ENCODE measurements at regions not wholly inside any gene's neighbourhood (a gene's known extent, or its start where the extent isn't known, plus 50 kb on each side); places are given as distances from the start of the nearest gene placed in this dataset.

DNA sequence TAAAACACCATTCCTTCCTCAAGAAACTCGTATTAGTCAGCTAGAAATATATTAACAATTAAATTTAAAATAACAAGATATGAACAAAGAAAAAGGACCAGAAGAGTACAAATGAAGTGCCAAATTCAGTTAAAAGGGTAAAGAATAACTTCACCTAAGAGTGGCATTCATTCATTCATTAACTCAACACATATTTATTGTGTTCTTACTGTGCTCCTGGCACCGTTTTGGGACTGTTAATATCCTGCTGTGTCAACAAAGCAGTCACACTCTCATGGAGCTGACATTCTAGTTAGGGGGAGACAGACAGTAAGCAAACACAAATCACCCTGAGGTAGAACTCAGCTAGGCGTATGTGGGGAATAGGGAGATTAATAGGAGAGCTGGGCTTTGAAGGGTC is 123.6 kb upstream of the DPPA4 start (continued):
- TF ChIP-seq ZNF561 (CRISPR knock-in tag; conservative IDR thresholded peaks at IDR 0.05): no peak
- TF ChIP-seq, protein P1, sequence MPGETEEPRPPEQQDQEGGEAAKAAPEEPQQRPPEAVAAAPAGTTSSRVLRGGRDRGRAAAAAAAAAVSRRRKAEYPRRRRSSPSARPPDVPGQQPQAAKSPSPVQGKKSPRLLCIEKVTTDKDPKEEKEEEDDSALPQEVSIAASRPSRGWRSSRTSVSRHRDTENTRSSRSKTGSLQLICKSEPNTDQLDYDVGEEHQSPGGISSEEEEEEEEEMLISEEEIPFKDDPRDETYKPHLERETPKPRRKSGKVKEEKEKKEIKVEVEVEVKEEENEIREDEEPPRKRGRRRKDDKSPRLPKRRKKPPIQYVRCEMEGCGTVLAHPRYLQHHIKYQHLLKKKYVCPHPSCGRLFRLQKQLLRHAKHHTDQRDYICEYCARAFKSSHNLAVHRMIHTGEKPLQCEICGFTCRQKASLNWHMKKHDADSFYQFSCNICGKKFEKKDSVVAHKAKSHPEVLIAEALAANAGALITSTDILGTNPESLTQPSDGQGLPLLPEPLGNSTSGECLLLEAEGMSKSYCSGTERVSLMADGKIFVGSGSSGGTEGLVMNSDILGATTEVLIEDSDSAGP (CRISPR knock-in tag; IDR thresholded peaks at IDR 0.05): no peak
- TF ChIP-seq ZFP1 (CRISPR knock-in tag; IDR thresholded peaks at IDR 0.05): no peak
- no peak for TF ChIP-seq MTA3 (IDR thresholded peaks at IDR 0.05; ENCODE audit: borderline replicate concordance)
- no peak for TF ChIP-seq PHB (CRISPR knock-in tag; IDR thresholded peaks at IDR 0.05)
- TF ChIP-seq RBM22 (IDR thresholded peaks at IDR 0.05; ENCODE audit: low read depth, low read length, poor library complexity, severe bottlenecking): no peak
- no peak for TF ChIP-seq MXD1 (CRISPR knock-in tag; IDR thresholded peaks at IDR 0.05; ENCODE audit: borderline replicate concordance, poor library complexity, severe bottlenecking)
- TF ChIP-seq, protein P2, sequence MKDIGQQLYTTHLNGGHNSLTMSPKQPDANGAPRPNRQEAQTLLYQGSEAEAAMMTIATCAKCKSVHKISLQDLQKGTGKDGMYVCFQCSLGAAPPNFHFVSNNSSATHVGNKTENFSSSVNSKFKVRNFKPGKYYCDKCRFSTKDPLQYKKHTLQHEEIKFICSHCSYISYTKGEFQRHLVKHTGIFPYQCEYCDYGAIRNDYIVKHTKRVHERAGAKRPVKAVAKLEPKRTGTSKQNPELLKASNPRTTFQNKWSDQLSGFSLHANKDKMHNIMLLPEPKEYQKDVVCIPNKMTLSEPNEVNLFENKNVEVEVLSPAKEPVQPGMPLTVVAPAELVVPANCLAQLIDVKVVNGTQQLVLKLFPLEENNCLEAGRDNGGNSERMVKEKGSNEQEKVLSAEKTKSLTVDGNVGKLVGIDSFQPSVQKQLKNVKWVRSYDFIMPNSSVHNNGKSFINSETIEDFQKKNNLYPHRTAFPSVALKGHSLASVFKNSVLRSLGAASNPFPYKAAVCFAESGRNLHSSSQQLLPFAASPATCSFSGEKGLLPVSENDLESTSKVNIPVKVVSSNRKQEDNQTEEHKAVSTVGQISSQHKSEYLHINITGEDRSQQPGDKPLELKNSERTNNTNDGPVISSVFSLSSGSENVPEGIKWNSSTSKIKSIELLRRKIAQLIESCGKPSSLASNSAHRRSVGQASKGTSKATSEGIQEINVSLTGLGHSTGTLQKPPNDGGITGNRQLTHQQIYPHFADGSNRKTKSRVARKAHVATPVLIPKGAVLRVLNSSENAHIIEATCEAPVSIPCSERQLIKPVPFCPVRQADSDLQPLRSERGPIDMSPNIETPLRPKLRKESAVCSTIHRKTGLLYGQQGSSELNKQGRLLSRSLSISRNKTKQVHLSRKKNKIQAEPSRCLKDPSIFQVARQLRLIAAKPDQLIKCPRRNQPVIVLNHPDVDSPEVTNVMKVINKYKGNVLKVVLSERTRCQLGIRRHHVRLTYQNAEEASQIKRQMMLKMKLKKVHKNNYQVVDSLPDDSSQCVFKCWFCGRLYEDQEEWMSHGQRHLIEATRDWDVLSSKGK (CRISPR knock-in tag; IDR thresholded peaks at IDR 0.05): no peak
- TF ChIP-seq POLR2G (IDR thresholded peaks at IDR 0.05; ENCODE audit: low read depth, low read length): no peak

All from K562 (cell line).